Left cardiac atrium (tissue), 4 donors: ENCODE measurements at regions not wholly inside any gene's neighbourhood (a gene's known extent, or its start where the extent isn't known, plus 50 kb on each side); places are given as distances from the start of the nearest gene placed in this dataset.

Source experiments
- ATAC-seq, 2 donors: fragments of 200-7000 bp; cut with Tn5 transposase; one replicate each; pipeline ENCODE4 v1.9.1; 2020; ENCODE audit warnings: mild to moderate bottlenecking in 2 of 2, moderate library complexity in 2 of 2
- DNase-seq: peaks from one replicate; pipeline ENCODE4 v3.0.0-alpha.2; 2020
- intact Hi-C, 2 donors: fragments of 100-400 bp; cut with DNase I; formaldehyde crosslinking; loops; one replicate each; pipeline versions ENCODE4 v1.14.1 to v1.15.1; 2022 to 2023
- donor health status: DM: no; HTN: yes; CAD: no.
- donor health status: DM: no; HTN: yes; CAD: no; lungs with severe emphysema.
- donor health status: DM: yes; HTN: yes; CAD: no.
- donor health status: Dilated cardiomyopathy.

GRCh38 chr13:70183041-70183440, 74.8 kb upstream of the KLHL1 start:
- DNase-seq (no peak), ATAC-seq (no peak)
- intact Hi-C loops = no loop called here
